Skeletal muscle cell (primary cell): ENCODE measurements at regions not wholly inside any gene's neighbourhood (a gene's known extent, or its start where the extent isn't known, plus 50 kb on each side); places are given as distances from the start of the nearest gene placed in this dataset.
"Not testable (repeated sequence)": the region's sequence is repeated elsewhere in the genome, so short reads cannot be mapped to it uniquely, and the experiment has no call there.

Experiments used
- DNase-seq: peaks from one replicate; pipeline ENCODE4 v3.0.0-alpha.2; 2010; ENCODE audit warnings: low read depth
- H3K4me3 ChIP-seq: 2 replicates; pipeline ENCODE4 v1.5.1; 2011; ENCODE audit warnings: low read depth, mild to moderate bottlenecking, control low read depth, low read length, moderate library complexity

DNA sequence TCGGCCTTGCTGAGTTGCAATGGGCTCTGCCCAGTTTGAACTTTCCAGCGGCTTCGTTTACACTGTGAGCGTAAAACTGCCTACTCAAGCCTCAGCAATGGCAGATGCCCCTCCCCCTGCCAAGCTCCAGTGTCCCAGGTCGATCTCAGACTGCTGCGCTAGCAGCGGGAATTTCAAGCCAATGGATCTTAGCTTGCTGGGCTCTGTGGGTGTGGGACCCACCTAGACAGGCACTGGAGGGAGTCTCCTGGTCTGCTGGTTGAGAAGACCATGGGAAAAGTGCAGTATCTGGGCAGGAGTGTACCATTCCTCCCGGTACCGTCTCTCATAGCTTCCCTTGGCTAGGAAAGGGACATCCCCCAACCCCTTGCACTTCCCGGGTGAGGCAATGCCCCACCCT, 88.2 kb downstream of the KLHL28 start:
- no peak for DNase-seq
- no peak overlapping the region for H3K4me3 ChIP-seq

DNA sequence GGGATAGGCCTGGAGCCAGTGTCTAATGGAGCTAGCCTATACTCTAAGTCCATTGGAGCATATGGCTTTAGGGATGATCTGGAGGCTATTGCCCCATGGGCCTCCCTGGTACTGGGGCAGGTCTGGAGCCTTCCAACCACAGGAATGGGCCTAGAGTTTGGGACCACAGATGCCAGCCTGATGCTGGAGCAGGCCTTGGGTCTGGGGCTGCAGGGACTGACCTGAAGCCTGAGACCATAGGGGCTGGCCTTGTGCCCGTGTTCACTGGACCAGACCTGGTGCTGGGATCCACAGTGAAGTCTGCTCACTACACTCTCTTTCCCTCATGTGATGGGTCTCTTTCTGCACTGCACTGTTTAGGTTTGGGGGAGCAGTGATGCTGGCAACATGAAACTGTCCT, 95.0 kb downstream of the KLHL28 start:
- no peak overlapping the region for H3K4me3 ChIP-seq
- no peak for DNase-seq

DNA sequence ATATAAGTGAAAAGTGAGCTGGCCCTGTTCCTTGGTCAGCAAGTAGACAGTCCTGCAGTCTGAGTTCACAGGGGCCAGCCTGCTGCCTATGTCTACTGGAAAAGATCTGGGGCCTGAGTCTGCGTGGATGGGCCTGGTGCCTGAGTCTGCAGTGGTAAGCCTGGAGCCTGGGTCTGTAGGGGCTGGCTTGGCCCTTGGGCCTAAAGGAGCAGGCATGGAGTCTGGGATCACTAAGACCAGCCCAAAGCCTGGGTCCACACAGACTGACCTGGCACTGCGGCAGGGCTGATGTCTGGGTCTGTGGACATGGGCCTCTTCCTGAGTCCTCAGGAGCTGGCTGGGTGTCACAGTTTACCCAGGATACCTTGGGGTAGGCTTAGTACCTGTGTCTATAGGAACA, 95.4 kb downstream of the KLHL28 start:
- H3K4me3 ChIP-seq, result no peak overlapping the region
- no peak for DNase-seq

DNA sequence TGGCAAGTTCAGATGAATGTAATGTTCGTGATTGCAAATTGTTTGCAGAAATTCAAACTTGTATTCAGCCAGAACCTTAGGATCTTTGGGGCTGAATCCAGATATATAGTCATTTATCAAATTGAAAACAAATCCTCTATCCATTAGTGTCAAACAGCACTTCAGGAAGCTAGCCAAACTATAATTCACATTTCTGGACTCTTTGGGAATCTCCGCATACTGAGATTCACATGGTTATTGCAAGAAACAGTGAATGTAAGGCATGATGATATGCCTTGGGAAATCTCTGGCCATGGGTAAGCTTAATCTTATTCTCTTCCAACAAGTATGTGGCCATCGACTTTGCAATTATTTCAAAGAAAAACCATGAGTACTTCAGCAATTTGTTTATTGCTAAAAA, 98.5 kb downstream of the KLHL28 start:
- H3K4me3 ChIP-seq, result no peak overlapping the region
- DNase-seq, result no peak

DNA sequence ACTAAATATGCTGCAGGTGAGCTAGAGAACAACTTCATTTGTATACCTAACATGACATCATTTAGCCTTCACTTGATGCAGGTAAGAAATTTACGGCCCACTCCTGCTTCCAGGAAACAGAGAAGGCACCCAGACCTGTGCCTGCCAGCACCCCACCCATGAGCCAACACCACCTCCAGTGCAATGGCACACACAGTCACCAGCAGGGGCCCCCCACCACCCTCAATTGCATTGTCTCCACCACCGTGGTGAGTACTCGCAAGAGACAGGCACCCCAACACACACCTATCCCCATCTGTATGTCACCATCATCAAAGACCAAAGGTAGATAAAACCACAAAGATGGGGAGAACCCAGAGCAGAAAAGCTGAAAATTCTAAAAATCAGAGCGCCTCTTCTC, 107.6 kb downstream of the KLHL28 start:
- DNase-seq, result no peak
- no peak overlapping the region for H3K4me3 ChIP-seq

DNA sequence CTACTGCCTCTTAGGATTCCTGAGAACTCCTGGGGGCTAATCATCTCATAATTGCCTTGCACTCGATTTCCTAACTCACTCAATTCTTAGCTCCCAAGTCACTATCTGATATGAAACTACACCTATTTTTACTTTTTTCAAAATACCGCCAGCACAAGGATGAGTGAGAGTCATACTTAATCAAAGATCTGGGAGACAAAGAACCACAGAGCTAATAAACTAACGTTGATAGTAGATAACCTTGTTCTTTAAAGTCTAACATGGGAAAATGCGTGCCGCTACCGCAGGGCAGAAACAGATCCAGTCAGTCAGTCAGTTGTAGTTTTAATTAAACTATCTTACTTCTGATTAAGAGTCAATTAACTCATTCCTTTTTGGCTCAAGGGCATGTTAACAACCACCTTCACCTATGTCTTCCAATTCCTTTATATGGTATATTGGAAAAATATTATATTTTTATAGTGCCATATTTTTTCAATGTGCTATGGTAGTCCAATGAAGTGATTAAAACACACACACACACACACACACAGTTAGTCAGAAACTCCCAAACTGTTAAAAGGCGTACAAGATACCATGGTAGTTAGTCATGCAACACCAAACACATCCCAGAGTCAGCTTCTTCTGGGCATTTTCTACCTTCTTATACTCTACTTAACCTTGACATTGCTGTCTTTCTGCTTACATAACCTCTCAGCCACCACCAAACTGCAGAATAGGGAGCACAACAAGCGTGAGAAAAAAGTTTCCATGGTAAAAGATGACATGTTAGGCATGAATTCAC, 114.0 kb downstream of the KLHL28 start:
- H3K4me3 ChIP-seq, result no peak overlapping the region
- DNase-seq, result peak; percentile 9

- DNase-seq, result peak; percentile 2
Observed at GRCh38 chr14:44846232-44846824, 115.4 kb downstream of the KLHL28 start.

DNA sequence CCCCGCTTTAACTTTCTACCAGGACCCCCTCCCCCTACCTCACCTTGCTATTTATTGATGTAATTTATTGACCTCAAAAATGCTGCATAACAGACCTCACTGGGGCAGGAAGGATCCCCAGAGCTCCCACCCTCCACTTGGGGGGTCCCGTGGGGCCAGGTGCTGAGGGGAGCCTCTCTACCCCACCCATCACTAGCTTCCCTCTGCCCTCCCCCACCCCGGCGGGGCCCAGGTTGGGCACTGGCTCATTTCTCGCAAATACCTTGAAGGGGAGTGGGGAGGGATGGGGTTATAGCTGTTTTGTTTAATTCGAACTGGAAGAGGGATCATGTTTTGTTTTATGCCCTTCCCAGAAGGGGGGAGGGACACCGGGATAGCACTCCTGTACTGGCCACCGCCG, 125.8 kb downstream of the KLHL28 start:
- not testable (repeated sequence) for DNase-seq

More at GRCh38 chr14:44846232-44846824, 115.4 kb downstream of the KLHL28 start:
- H3K4me3 ChIP-seq, result no peak overlapping the region

GRCh38 chr14:44833376-44834060, 128.2 kb downstream of the KLHL28 start:
- no peak overlapping the region for H3K4me3 ChIP-seq
- peak; percentile 16 for DNase-seq

More for the DNA sequence above, 125.8 kb downstream of the KLHL28 start:
- not testable (repeated sequence) for H3K4me3 ChIP-seq

- H3K4me3 ChIP-seq, result no peak overlapping the region
- DNase-seq, result no peak
Observed at GRCh38 chr14:44830371-44830770, 131.4 kb downstream of the KLHL28 start.

- no peak for DNase-seq
- no peak overlapping the region for H3K4me3 ChIP-seq
Observed at GRCh38 chr14:44829021-44829420, 132.7 kb downstream of the KLHL28 start.

- H3K4me3 ChIP-seq, result no peak overlapping the region
- no peak for DNase-seq
Observed at GRCh38 chr14:44828023-44828422, 133.7 kb downstream of the KLHL28 start.

- no peak overlapping the region for H3K4me3 ChIP-seq
- no peak for DNase-seq
Observed at GRCh38 chr14:44820230-44820964, 141.3 kb downstream of the KLHL28 start.

- H3K4me3 ChIP-seq, result no peak overlapping the region
- DNase-seq, result no peak
Observed at GRCh38 chr14:44814196-44814595, 147.6 kb downstream of the KLHL28 start.

DNA sequence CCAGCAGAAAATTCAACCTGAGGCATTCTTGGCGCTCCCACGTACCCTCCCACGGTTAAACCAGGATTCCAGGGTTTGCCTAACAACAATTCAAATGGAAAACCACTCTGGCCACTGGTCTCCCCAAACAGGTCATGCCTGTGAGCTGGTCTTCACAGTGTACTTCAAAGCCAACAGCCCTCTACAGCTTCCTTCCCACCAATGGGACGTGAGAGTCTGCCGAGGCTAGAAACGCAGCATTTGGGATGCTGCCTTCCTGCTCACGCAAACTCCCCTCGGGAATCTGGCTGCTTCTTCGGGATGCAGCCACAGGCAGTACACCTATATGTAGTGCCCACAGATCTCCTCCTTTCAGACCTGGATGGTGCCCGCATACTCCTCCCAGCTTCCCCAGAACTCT, 149.1 kb downstream of the KLHL28 start:
- H3K4me3 ChIP-seq, result no peak overlapping the region
- no peak for DNase-seq

DNA sequence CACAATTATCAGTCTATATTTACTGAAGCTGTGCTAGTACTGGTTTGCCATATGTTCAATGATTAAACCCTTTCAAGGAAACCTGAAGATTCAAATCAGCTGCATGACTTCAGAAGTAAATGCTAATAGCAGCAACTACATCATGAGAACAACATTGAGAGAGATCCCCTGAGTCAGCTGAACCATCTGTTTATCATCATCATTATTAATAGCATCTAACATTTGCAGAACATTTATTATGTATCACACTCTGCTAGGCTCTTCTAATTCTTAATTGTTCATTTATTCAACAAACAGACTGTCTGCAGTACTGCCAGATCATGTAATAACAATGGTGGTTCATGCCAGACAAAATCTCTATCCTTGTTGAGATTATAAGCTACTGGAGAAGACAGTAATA, 157.4 kb downstream of the KLHL28 start:
- no peak for DNase-seq
- H3K4me3 ChIP-seq, result no peak overlapping the region

DNA sequence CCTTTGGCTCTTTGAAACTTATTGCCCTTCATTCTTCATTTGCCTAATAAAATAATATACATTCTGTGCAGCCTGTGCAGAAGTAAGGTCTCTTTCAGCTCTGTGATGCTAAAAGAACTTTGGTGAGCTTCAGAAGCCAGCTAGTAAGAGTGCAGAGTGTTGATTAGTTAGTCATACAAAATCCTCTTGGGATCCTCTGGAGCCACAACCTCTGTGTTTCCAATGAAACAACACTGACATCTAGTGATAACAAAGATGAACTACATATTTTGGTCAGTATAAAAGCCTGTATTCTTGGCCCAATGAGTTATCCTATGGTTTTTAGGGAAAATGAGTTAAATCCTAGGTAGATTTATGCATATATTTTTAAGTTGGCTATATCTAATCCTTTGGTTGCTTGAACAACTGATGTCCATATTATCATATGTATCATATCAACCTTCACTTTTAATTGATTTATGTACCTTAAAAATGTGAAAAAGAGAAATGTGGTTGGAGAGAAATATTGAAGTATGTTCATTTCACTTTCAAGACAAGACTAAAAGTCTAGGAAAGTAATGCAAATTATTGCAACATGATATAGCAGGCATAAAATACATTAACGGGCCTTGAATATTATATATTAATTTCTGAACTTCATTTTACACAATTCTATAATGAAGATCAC, 158.4 kb downstream of the KLHL28 start:
- DNase-seq, result peak; percentile 44
- no peak overlapping the region for H3K4me3 ChIP-seq

GRCh38 chr14:44798386-44799242, 163.1 kb downstream of the KLHL28 start:
- H3K4me3 ChIP-seq, result no peak overlapping the region

GRCh38 chr14:44795725-44796124, 166.0 kb downstream of the KLHL28 start:
- no peak for DNase-seq

More at GRCh38 chr14:44798386-44799242, 163.1 kb downstream of the KLHL28 start:
- no peak for DNase-seq

More at GRCh38 chr14:44795725-44796124, 166.0 kb downstream of the KLHL28 start:
- no peak overlapping the region for H3K4me3 ChIP-seq
